GM06990 (cell line): ENCODE measurements at regions not wholly inside any gene's neighbourhood (a gene's known extent, or its start where the extent isn't known, plus 50 kb on each side); places are given as distances from the start of the nearest gene placed in this dataset.

Experiments
- DNase-seq: peaks from one replicate; pipeline ENCODE4 v3.0.0-alpha.2; 2011; ENCODE audit not compliant: insufficient read length; ENCODE audit errors: extremely low read depth
- H3K27me3 ChIP-seq: replicated peaks from 2 replicates; pipeline ENCODE4 v1.6.0; 2011; ENCODE audit warnings: low read length; ENCODE audit not compliant: control insufficient read depth, insufficient read depth
- H3K36me3 ChIP-seq: 2 replicates; pipeline ENCODE4 v1.5.1; 2011; ENCODE audit warnings: low read length; ENCODE audit not compliant: control insufficient read depth, insufficient read depth
- H3K4me3 ChIP-seq: replicated peaks from 2 replicates; pipeline ENCODE4 v1.5.1; 2011; ENCODE audit warnings: low read depth, mild to moderate bottlenecking, control low read depth, low read length
- CTCF ChIP-seq: IDR thresholded peaks from 2 replicates; pipeline ENCODE4 v1.5.1; 2011; ENCODE audit warnings: low read length, control low read depth, mild to moderate bottlenecking, inconsistent platforms; ENCODE audit not compliant: insufficient read depth, poor library complexity, severe bottlenecking

GRCh38 chr1:108045460-108045859 lies 80.5 kb upstream of the VAV3 start:
- Histone ChIP-seq H3K4me3 (no peak overlapping the region), H3K27me3 (peaks cover 3% of the 10 kb centered on the region), H3K36me3 (no peaks in the 10 kb centered on the region)
- TF ChIP-seq CTCF: no peak
- DNase-seq: no peak

- H3K4me3 ChIP-seq: no peak overlapping the region
- no peak for TF ChIP-seq CTCF
- no peak for DNase-seq
These were observed 79.3 kb upstream of the VAV3 start for GRCh38 chr1:108044318-108044717.

GRCh38 chr1:108043707-108044106 lies 78.7 kb upstream of the VAV3 start:
- Histone ChIP-seq H3K4me3 (no peak overlapping the region), H3K36me3 (no peaks in the 10 kb centered on the region), H3K27me3 (peaks cover 3% of the 10 kb centered on the region)
- DNase-seq: peak; percentile 18
- no peak for TF ChIP-seq CTCF

More at GRCh38 chr1:108044318-108044717, 79.3 kb upstream of the VAV3 start:
- H3K36me3 ChIP-seq: no peaks in the 10 kb centered on the region
- peaks cover 3% of the 10 kb centered on the region for H3K27me3 ChIP-seq

GRCh38 chr1:108042610-108043009 lies 77.6 kb upstream of the VAV3 start:
- TF ChIP-seq CTCF: no peak
- no peak for DNase-seq
- Histone ChIP-seq H3K27me3 (peaks cover 3% of the 10 kb centered on the region), H3K36me3 (no peaks in the 10 kb centered on the region), H3K4me3 (no peak overlapping the region)

- TF ChIP-seq CTCF: no peak
- no peaks in the 10 kb centered on the region; the same call in 1 of the 2 replicates for H3K27me3 ChIP-seq
- H3K36me3 ChIP-seq: no peaks in the 10 kb centered on the region
- DNase-seq: peak; percentile 13
- no peak overlapping the region for H3K4me3 ChIP-seq
These were observed 76.6 kb upstream of the VAV3 start for GRCh38 chr1:108041360-108042142.
